ENCODE measurements at regions not wholly inside any gene's neighbourhood (a gene's known extent, or its start where the extent isn't known, plus 50 kb on each side); places are given as distances from the start of the nearest gene placed in this dataset.

DNA sequence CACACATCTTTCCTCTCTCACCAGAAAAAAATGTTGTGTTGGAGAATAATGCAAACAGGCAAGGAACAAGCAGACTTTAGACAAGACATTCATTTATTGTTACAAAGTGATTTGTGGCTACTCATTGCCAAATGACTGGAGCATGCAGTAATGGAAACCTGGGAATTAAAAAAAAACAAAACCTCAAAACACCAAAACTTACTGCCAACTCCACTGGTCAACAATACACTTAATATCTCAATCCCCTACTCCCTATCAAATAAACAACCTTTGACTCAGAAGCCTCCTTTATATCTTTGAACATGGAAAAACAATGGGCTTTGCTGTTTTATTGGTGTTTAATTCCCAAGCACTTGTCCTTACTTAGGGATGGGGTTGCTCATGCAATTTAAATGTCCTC lies 112.8 kb downstream of the POSTN start:
- TF ChIP-seq, protein P1, sequence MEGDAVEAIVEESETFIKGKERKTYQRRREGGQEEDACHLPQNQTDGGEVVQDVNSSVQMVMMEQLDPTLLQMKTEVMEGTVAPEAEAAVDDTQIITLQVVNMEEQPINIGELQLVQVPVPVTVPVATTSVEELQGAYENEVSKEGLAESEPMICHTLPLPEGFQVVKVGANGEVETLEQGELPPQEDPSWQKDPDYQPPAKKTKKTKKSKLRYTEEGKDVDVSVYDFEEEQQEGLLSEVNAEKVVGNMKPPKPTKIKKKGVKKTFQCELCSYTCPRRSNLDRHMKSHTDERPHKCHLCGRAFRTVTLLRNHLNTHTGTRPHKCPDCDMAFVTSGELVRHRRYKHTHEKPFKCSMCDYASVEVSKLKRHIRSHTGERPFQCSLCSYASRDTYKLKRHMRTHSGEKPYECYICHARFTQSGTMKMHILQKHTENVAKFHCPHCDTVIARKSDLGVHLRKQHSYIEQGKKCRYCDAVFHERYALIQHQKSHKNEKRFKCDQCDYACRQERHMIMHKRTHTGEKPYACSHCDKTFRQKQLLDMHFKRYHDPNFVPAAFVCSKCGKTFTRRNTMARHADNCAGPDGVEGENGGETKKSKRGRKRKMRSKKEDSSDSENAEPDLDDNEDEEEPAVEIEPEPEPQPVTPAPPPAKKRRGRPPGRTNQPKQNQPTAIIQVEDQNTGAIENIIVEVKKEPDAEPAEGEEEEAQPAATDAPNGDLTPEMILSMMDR (IDR thresholded peaks at IDR 0.05; ENCODE audit: poor library complexity): no peak
- TF ChIP-seq EZH2 (IDR thresholded peaks at IDR 0.05; ENCODE audit: borderline replicate concordance): no peak

Measured in hepatocyte (in vitro differentiated cells).